ENCODE measurements at regions not wholly inside any gene's neighbourhood (a gene's known extent, or its start where the extent isn't known, plus 50 kb on each side); places are given as distances from the start of the nearest gene placed in this dataset.
"Not testable (repeated sequence)": the region's sequence is repeated elsewhere in the genome, so short reads cannot be mapped to it uniquely, and the experiment has no call there.

GRCh38 chr22:22717664-22718063 is 73.2 kb downstream of the GGTLC2 start:
- no peak for DNase-seq (ENCODE audit: low spot score)

- peak; percentile 75 for DNase-seq (ENCODE audit: low spot score)
Observed at GRCh38 chr22:22720201-22720723, 75.8 kb downstream of the GGTLC2 start.

- no peak for DNase-seq (ENCODE audit: low spot score)
Observed at GRCh38 chr22:22720724-22721261, 76.4 kb downstream of the GGTLC2 start.

DNA sequence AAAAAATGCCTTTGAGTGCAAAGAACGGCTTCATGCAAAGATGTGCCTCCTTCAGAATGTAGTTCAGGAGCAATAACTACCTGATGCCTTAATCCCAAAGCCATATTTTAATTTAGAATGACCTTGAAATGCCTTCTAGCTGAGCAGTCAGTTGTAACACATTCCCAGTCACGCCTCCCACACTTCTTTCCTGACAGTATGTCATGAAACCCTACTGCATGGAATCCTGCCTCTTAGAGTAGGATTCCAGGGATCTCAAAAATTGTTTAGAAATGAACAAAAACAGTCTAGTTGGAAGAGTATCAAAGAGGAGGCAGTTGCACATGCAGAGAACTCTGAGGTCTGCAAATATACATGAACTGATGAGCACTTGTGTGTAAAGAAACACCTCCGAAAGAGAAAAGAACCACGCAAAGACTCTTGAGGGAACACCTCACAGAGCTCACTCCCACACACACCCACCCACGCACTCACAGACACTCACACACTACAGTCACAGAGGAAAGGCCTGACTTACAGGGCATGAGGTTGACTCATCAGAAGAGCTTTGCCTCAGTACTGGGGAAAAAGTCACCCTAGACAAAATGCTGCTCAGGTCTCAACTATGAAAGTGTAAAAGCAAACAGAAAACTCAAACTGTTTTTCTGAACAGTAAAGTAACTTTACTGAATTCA is 77.4 kb downstream of the GGTLC2 start:
- no peak for DNase-seq (ENCODE audit: low spot score)

DNA sequence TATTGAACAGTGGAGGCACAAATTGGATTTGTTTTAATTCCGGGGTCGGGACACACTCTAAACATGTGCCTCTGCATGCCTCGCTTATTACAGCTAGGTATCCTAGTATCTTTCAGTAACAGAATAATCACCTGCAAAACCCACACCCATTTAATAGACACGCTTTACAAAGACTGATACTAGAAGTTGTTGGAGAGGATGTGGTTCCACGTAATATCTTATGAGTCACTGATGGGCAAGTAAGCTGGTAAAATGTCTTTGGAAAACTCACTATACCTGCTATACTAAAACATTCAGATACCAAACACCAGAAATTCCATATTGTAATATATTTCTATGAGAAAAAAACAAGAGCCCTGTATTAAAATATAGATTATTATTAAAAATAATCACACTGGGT is 84.0 kb downstream of the GGTLC2 start:
- DNase-seq (ENCODE audit: low spot score), result no peak

- DNase-seq (ENCODE audit: low spot score), result no peak
Observed at GRCh38 chr22:22730655-22731373, 86.4 kb downstream of the GGTLC2 start.

- no peak for DNase-seq (ENCODE audit: low spot score)
Observed at GRCh38 chr22:22731374-22731676, 86.9 kb downstream of the GGTLC2 start.

- DNase-seq (ENCODE audit: low spot score), result not testable (repeated sequence)
Observed at GRCh38 chr22:22733006-22733405, 88.6 kb downstream of the GGTLC2 start.

DNA sequence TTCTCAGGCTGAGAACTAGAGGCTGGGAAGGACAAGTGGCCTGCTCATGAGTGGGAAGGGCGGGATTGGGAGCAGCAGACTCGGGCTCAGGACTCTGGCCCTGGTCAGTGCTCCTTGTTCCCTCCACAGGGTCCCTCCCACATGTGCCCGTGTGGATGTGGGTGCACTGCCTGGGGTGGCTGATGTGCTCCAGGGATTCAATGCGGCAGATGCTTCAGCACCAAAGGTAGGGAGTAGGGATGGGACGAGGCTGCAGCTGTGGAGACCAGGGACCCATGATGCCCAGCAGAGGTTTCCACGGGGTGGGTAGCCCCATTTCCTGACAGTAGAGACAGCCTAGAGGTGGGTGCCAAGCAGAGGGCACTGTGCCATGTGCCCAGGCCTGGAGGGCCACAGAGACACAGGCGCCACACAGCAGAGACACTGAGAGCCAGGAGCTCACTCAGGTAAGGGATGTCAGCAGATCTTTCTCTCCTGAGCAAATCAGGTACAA is 89.5 kb downstream of the GGTLC2 start:
- DNase-seq (ENCODE audit: low spot score), result no peak

DNA sequence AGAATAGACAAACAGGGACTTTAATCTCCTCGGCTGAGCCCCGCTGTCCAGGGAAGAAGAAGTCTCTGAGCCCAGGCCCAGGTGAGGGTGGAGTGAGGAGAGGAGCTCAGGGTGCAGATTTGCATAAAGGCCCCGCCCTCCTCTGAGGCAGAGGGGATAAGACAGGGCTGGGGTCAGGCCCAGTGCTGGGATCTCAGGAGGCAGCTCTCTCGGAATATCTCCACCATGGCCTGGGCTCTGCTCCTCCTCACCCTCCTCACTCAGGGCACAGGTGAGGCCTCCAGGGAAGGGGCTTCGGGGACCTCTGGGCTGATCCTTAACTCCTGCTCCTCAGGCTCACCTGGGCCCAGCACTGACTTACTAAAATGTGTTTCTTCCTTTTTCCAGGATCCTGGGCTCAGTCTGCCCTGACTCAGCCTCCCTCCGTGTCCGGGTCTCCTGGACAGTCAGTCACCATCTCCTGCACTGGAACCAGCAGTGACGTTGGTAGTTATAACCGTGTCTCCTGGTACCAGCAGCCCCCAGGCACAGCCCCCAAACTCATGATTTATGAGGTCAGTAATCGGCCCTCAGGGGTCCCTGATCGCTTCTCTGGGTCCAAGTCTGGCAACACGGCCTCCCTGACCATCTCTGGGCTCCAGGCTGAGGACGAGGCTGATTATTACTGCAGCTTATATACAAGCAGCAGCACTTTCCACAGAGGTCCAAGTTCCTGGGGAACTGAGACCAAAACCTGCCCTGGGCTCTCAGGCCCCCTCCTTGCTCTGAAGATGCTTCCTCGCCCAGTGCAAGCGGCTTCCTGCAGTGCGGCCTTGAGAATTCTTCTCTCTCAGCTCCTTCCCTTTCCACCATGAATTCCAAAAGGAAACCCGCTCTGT is 90.2 kb downstream of the GGTLC2 start:
- DNase-seq (ENCODE audit: low spot score), result peak; percentile 34

GRCh38 chr22:22735276-22735675 is 90.9 kb downstream of the GGTLC2 start:
- DNase-seq (ENCODE audit: low spot score), result not testable (repeated sequence)

DNA sequence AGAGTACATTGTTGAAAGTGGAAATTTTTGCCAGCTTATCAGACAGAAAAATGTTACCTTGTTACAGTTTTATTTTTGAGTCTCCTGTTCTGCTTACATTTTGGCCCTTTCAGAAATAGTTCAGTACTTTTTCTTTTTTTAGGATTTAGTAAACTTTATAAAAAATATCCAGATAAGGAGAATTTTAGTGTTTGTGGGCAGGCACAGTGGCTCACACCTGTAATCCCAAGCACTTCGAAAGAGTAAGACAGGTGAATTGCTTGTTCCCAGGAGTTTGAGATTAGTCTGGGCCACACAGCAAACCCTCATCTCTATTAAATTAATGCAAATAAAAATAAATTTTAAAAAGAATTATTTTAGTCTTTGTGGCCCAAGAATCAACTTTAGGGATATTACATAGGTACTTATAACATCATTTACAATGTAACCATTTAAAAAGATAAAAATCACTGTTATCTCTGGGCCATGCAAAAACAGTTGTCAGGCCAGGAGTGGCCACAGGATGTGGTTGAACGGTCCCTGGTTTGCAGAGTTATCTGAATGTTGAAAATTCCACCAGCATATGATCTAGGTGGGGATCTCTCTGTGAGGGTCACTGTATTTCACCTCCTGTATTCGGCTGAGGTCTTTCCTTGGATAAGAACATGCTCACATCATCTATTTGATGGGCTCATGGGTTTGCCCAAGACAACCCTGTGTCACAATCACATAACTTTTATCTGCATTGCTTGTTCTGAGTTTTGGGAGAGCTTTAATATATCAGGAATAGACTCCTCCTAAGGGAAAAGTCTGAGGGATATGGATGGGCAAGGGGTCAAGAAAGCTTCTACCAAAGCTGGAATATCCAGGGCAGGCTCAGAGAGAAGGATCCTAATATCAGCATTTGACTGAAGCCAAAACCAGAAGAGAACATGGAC is 91.5 kb downstream of the GGTLC2 start:
- no peak for DNase-seq (ENCODE audit: low spot score)

- DNase-seq (ENCODE audit: low spot score), result no peak
Observed at GRCh38 chr22:22737590-22737989, 93.2 kb downstream of the GGTLC2 start.

GRCh38 chr22:22738959-22739585 is 94.7 kb downstream of the GGTLC2 start:
- no peak for DNase-seq (ENCODE audit: low spot score)

- DNase-seq (ENCODE audit: low spot score), result no peak
Observed at GRCh38 chr22:22740560-22741276, 96.3 kb downstream of the GGTLC2 start.

GRCh38 chr22:22741843-22742242 is 97.4 kb downstream of the GGTLC2 start:
- DNase-seq (ENCODE audit: low spot score), result no peak

DNA sequence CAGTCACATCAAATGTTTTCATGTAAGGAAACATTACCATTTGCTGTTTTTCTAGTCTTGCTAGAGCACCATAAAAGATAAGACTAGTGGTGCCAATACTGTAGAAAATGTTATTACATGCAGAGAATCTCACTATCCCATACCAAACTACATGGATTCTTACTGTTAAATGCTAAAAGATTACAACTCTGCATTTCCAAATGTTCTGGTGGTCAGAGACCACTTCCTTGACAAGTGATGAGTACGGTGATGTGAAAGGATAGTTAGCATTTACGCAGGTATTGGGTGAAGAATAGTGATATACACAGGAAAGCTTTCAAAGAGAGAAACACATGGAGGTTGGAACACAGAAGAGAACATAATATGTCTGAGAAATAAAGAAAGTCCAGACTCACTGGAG is 98.2 kb downstream of the GGTLC2 start:
- no peak for DNase-seq (ENCODE audit: low spot score)

- DNase-seq (ENCODE audit: low spot score), result no peak
Observed at GRCh38 chr22:22743128-22743760, 98.8 kb downstream of the GGTLC2 start.

DNA sequence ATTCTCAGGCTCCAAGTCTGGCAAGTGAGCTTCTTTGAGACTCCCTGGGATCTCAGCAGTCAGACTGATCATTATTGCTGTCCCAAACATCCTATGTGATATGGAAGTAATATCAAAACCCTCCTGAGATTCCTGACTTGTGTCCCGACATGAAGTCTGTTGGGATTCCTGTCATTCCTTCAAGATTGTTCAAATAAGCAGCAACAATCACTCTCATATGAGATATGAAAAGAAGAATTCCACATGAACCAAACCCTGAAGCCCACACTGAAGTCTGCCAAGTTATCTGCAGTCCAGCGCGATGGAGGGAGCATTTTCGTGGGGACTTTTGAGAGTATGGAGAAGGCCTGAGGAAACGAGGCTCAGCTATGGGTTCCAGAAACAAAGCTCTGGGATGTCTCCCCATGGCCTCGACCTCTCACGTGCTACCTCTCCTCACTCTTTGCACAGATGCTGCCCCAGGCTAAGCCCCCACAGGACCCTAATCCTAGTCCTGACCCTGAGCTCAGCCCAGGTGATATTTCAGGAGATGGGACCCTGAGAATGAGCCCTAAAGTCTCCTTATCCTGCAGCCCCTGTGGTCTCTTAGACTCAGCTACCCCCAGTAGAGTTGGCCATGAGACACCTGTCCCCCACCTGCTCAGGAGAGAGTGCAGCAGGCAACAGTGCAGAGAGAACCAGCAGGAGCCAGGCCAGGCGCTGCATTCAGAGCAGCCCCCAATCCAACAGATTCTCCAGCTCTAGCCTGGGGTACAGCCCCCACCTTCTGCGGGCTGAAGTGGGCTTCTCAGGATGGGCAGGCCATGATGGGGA is 100.2 kb downstream of the GGTLC2 start:
- DNase-seq (ENCODE audit: low spot score), result no peak

All from iPS-NIHi11 (cell line).